ENCODE measurements at regions not wholly inside any gene's neighbourhood (a gene's known extent, or its start where the extent isn't known, plus 50 kb on each side); places are given as distances from the start of the nearest gene placed in this dataset.

DNA sequence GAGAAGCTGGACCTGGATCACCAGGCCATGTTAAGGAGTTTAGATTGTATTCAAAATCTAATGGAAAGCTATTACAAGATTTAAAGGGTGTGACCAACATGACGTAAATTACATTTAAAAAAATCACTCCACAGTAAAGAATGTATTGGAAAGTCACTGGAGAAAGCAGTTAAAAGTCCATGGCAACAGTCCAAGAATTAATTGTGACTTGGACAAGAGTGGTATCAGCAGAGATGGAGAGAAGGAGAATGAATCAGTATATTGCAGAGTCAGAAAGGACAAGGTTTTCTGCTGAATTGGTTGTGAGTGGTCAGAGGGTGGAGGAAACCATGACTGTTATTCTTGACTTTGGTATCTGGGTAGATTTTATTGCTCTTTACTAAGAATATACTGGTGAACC, 535.1 kb upstream of the SLITRK1 start:
- H3K27me3 Mint-ChIP-seq (ENCODE audit: low read depth): no peaks in the 10 kb centered on the region
- H3K4me3 Mint-ChIP-seq: no peak overlapping the region
- no peak overlapping the region for H3K27ac Mint-ChIP-seq
- ATAC-seq: no peak
- POLR2A ChIA-PET: no interaction called here
- no peak for DNase-seq (ENCODE audit: low spot score)
- H3K4me1 Mint-ChIP-seq: no peaks in the 10 kb centered on the region
- H3K36me3 Mint-ChIP-seq: peaks cover 4% of the 10 kb centered on the region
- H3K9me3 Mint-ChIP-seq: peaks cover 32% of the 10 kb centered on the region
- CTCF ChIA-PET: no interaction called here
- TF ChIP-seq, protein P1, sequence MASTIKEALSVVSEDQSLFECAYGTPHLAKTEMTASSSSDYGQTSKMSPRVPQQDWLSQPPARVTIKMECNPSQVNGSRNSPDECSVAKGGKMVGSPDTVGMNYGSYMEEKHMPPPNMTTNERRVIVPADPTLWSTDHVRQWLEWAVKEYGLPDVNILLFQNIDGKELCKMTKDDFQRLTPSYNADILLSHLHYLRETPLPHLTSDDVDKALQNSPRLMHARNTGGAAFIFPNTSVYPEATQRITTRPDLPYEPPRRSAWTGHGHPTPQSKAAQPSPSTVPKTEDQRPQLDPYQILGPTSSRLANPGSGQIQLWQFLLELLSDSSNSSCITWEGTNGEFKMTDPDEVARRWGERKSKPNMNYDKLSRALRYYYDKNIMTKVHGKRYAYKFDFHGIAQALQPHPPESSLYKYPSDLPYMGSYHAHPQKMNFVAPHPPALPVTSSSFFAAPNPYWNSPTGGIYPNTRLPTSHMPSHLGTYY (CRISPR knock-in tag; IDR thresholded peaks at IDR 0.05): no peak
- TF ChIP-seq ZNF671 (CRISPR knock-in tag; IDR thresholded peaks at IDR 0.05) (no peak), SOX15 (CRISPR knock-in tag; IDR thresholded peaks at IDR 0.05) (no peak), NR1H2 (CRISPR knock-in tag; IDR thresholded peaks at IDR 0.05) (no peak), ZNF121 (CRISPR knock-in tag; IDR thresholded peaks at IDR 0.05) (no peak), RELA (CRISPR knock-in tag; IDR thresholded peaks at IDR 0.05; ENCODE audit: borderline replicate concordance) (no peak)
- TF ChIP-seq, protein P2, sequence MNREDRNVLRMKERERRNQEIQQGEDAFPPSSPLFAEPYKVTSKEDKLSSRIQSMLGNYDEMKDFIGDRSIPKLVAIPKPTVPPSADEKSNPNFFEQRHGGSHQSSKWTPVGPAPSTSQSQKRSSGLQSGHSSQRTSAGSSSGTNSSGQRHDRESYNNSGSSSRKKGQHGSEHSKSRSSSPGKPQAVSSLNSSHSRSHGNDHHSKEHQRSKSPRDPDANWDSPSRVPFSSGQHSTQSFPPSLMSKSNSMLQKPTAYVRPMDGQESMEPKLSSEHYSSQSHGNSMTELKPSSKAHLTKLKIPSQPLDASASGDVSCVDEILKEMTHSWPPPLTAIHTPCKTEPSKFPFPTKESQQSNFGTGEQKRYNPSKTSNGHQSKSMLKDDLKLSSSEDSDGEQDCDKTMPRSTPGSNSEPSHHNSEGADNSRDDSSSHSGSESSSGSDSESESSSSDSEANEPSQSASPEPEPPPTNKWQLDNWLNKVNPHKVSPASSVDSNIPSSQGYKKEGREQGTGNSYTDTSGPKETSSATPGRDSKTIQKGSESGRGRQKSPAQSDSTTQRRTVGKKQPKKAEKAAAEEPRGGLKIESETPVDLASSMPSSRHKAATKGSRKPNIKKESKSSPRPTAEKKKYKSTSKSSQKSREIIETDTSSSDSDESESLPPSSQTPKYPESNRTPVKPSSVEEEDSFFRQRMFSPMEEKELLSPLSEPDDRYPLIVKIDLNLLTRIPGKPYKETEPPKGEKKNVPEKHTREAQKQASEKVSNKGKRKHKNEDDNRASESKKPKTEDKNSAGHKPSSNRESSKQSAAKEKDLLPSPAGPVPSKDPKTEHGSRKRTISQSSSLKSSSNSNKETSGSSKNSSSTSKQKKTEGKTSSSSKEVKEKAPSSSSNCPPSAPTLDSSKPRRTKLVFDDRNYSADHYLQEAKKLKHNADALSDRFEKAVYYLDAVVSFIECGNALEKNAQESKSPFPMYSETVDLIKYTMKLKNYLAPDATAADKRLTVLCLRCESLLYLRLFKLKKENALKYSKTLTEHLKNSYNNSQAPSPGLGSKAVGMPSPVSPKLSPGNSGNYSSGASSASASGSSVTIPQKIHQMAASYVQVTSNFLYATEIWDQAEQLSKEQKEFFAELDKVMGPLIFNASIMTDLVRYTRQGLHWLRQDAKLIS (CRISPR knock-in tag; IDR thresholded peaks at IDR 0.05; ENCODE audit: borderline replicate concordance): no peak
- TF ChIP-seq, protein P3, sequence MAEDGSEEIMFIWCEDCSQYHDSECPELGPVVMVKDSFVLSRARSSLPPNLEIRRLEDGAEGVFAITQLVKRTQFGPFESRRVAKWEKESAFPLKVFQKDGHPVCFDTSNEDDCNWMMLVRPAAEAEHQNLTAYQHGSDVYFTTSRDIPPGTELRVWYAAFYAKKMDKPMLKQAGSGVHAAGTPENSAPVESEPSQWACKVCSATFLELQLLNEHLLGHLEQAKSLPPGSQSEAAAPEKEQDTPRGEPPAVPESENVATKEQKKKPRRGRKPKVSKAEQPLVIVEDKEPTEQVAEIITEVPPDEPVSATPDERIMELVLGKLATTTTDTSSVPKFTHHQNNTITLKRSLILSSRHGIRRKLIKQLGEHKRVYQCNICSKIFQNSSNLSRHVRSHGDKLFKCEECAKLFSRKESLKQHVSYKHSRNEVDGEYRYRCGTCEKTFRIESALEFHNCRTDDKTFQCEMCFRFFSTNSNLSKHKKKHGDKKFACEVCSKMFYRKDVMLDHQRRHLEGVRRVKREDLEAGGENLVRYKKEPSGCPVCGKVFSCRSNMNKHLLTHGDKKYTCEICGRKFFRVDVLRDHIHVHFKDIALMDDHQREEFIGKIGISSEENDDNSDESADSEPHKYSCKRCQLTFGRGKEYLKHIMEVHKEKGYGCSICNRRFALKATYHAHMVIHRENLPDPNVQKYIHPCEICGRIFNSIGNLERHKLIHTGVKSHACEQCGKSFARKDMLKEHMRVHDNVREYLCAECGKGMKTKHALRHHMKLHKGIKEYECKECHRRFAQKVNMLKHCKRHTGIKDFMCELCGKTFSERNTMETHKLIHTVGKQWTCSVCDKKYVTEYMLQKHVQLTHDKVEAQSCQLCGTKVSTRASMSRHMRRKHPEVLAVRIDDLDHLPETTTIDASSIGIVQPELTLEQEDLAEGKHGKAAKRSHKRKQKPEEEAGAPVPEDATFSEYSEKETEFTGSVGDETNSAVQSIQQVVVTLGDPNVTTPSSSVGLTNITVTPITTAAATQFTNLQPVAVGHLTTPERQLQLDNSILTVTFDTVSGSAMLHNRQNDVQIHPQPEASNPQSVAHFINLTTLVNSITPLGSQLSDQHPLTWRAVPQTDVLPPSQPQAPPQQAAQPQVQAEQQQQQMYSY (CRISPR knock-in tag; IDR thresholded peaks at IDR 0.05): no peak
- TF ChIP-seq, protein P4, sequence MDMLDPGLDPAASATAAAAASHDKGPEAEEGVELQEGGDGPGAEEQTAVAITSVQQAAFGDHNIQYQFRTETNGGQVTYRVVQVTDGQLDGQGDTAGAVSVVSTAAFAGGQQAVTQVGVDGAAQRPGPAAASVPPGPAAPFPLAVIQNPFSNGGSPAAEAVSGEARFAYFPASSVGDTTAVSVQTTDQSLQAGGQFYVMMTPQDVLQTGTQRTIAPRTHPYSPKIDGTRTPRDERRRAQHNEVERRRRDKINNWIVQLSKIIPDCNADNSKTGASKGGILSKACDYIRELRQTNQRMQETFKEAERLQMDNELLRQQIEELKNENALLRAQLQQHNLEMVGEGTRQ (CRISPR knock-in tag; IDR thresholded peaks at IDR 0.05): no peak
- TF ChIP-seq, protein P5, sequence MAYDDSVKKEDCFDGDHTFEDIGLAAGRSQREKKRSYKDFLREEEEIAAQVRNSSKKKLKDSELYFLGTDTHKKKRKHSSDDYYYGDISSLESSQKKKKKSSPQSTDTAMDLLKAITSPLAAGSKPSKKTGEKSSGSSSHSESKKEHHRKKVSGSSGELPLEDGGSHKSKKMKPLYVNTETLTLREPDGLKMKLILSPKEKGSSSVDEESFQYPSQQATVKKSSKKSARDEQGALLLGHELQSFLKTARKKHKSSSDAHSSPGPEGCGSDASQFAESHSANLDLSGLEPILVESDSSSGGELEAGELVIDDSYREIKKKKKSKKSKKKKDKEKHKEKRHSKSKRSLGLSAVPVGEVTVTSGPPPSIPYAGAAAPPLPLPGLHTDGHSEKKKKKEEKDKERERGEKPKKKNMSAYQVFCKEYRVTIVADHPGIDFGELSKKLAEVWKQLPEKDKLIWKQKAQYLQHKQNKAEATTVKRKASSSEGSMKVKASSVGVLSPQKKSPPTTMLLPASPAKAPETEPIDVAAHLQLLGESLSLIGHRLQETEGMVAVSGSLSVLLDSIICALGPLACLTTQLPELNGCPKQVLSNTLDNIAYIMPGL (CRISPR knock-in tag; IDR thresholded peaks at IDR 0.05): no peak
- TF ChIP-seq, protein P6, sequence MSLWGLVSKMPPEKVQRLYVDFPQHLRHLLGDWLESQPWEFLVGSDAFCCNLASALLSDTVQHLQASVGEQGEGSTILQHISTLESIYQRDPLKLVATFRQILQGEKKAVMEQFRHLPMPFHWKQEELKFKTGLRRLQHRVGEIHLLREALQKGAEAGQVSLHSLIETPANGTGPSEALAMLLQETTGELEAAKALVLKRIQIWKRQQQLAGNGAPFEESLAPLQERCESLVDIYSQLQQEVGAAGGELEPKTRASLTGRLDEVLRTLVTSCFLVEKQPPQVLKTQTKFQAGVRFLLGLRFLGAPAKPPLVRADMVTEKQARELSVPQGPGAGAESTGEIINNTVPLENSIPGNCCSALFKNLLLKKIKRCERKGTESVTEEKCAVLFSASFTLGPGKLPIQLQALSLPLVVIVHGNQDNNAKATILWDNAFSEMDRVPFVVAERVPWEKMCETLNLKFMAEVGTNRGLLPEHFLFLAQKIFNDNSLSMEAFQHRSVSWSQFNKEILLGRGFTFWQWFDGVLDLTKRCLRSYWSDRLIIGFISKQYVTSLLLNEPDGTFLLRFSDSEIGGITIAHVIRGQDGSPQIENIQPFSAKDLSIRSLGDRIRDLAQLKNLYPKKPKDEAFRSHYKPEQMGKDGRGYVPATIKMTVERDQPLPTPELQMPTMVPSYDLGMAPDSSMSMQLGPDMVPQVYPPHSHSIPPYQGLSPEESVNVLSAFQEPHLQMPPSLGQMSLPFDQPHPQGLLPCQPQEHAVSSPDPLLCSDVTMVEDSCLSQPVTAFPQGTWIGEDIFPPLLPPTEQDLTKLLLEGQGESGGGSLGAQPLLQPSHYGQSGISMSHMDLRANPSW (CRISPR knock-in tag; conservative IDR thresholded peaks at IDR 0.05; ENCODE audit: low read depth): no peak
- TF ChIP-seq, protein P7, sequence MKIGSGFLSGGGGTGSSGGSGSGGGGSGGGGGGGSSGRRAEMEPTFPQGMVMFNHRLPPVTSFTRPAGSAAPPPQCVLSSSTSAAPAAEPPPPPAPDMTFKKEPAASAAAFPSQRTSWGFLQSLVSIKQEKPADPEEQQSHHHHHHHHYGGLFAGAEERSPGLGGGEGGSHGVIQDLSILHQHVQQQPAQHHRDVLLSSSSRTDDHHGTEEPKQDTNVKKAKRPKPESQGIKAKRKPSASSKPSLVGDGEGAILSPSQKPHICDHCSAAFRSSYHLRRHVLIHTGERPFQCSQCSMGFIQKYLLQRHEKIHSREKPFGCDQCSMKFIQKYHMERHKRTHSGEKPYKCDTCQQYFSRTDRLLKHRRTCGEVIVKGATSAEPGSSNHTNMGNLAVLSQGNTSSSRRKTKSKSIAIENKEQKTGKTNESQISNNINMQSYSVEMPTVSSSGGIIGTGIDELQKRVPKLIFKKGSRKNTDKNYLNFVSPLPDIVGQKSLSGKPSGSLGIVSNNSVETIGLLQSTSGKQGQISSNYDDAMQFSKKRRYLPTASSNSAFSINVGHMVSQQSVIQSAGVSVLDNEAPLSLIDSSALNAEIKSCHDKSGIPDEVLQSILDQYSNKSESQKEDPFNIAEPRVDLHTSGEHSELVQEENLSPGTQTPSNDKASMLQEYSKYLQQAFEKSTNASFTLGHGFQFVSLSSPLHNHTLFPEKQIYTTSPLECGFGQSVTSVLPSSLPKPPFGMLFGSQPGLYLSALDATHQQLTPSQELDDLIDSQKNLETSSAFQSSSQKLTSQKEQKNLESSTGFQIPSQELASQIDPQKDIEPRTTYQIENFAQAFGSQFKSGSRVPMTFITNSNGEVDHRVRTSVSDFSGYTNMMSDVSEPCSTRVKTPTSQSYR (CRISPR knock-in tag; IDR thresholded peaks at IDR 0.05): no peak
- TF ChIP-seq, protein P8, sequence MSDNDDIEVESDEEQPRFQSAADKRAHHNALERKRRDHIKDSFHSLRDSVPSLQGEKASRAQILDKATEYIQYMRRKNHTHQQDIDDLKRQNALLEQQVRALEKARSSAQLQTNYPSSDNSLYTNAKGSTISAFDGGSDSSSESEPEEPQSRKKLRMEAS (CRISPR knock-in tag; IDR thresholded peaks at IDR 0.05): no peak
- TF ChIP-seq, protein P9, sequence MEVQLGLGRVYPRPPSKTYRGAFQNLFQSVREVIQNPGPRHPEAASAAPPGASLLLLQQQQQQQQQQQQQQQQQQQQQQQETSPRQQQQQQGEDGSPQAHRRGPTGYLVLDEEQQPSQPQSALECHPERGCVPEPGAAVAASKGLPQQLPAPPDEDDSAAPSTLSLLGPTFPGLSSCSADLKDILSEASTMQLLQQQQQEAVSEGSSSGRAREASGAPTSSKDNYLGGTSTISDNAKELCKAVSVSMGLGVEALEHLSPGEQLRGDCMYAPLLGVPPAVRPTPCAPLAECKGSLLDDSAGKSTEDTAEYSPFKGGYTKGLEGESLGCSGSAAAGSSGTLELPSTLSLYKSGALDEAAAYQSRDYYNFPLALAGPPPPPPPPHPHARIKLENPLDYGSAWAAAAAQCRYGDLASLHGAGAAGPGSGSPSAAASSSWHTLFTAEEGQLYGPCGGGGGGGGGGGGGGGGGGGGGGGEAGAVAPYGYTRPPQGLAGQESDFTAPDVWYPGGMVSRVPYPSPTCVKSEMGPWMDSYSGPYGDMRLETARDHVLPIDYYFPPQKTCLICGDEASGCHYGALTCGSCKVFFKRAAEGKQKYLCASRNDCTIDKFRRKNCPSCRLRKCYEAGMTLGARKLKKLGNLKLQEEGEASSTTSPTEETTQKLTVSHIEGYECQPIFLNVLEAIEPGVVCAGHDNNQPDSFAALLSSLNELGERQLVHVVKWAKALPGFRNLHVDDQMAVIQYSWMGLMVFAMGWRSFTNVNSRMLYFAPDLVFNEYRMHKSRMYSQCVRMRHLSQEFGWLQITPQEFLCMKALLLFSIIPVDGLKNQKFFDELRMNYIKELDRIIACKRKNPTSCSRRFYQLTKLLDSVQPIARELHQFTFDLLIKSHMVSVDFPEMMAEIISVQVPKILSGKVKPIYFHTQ (CRISPR knock-in tag; IDR thresholded peaks at IDR 0.05): no peak
- TF ChIP-seq, protein P10, sequence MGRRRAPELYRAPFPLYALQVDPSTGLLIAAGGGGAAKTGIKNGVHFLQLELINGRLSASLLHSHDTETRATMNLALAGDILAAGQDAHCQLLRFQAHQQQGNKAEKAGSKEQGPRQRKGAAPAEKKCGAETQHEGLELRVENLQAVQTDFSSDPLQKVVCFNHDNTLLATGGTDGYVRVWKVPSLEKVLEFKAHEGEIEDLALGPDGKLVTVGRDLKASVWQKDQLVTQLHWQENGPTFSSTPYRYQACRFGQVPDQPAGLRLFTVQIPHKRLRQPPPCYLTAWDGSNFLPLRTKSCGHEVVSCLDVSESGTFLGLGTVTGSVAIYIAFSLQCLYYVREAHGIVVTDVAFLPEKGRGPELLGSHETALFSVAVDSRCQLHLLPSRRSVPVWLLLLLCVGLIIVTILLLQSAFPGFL (CRISPR knock-in tag; IDR thresholded peaks at IDR 0.05; ENCODE audit: borderline replicate concordance): no peak
